Activated T-cell treated with anti-CD3 and anti-CD28 coated beads, Interleukin-2, amount 50 U/mL, for 72 hours (primary cell): ENCODE measurements at regions not wholly inside any gene's neighbourhood (a gene's known extent, or its start where the extent isn't known, plus 50 kb on each side); places are given as distances from the start of the nearest gene placed in this dataset.

Experiments used
- ATAC-seq, 2 donors: fragments of 150-1000 bp; cut with Tn5 transposase; replicated peaks in 1 of 2; 2 replicates each; pipeline ENCODE4 v1.10.0; 2021; ENCODE audit warnings: moderate library complexity in 2 of 2, mild to moderate bottlenecking in 1 of 2
- DNase-seq, 2 donors: peaks; one replicate each; pipeline ENCODE4 v3.0.0; 2021 to 2022; ENCODE audit warnings: mixed read lengths in 1 of 2
- H3K27ac Mint-ChIP-seq: one replicate; pipeline ENCODE4 v1.8.0; 2022; ENCODE audit warnings: mild to moderate bottlenecking, moderate library complexity, mixed read lengths
- H3K27me3 Mint-ChIP-seq: one replicate; pipeline ENCODE4 v1.8.0; 2022; ENCODE audit warnings: low read depth, mixed read lengths
- H3K36me3 Mint-ChIP-seq, 2 donors: one replicate each; pipeline ENCODE4 v1.8.0; 2022; ENCODE audit warnings: mixed read lengths in 2 of 2, mild to moderate bottlenecking in 1 of 2; ENCODE audit not compliant: insufficient read depth in 2 of 2
- H3K4me1 Mint-ChIP-seq: one replicate; pipeline ENCODE4 v1.8.0; 2022; ENCODE audit warnings: low read depth, mixed read lengths
- H3K4me3 Mint-ChIP-seq, 2 donors: one replicate each; pipeline ENCODE4 v1.8.0; 2022; ENCODE audit warnings: mild to moderate bottlenecking in 2 of 2, mixed read lengths in 2 of 2, moderate library complexity in 2 of 2
- H3K9me3 Mint-ChIP-seq, 2 donors: one replicate each; pipeline ENCODE4 v1.8.0; 2022; ENCODE audit warnings: mixed read lengths in 2 of 2

- Mint-ChIP-seq H3K4me3 (no peak overlapping the region), H3K4me1 (peaks cover 6% of the 10 kb centered on the region), H3K9me3 (no peaks in the 10 kb centered on the region), H3K27ac (no peak overlapping the region), H3K36me3 (no peaks in the 10 kb centered on the region), H3K27me3 (no peaks in the 10 kb centered on the region)
- DNase-seq (no peak), ATAC-seq (no peak)
These were observed 53.0 kb upstream of the RAB18 start for GRCh38 chr10:27451054-27451453.

- Mint-ChIP-seq H3K4me3 (no peak overlapping the region), H3K9me3 (no peaks in the 10 kb centered on the region), H3K4me1 (peaks cover 6% of the 10 kb centered on the region), H3K27ac (no peak overlapping the region), H3K36me3 (no peaks in the 10 kb centered on the region), H3K27me3 (no peaks in the 10 kb centered on the region)
- DNase-seq (no peak), ATAC-seq (no peak)
These were observed 53.9 kb upstream of the RAB18 start for GRCh38 chr10:27450225-27450624.

- no peak for DNase-seq
- ATAC-seq: no peak
- H3K4me3 Mint-ChIP-seq: no peak overlapping the region
- H3K4me1 Mint-ChIP-seq: peaks cover 6% of the 10 kb centered on the region
- no peaks in the 10 kb centered on the region for H3K27me3 Mint-ChIP-seq
- no peak overlapping the region for H3K27ac Mint-ChIP-seq
- H3K36me3 Mint-ChIP-seq: no peaks in the 10 kb centered on the region
- H3K9me3 Mint-ChIP-seq: no peaks in the 10 kb centered on the region
These were observed 54.5 kb upstream of the RAB18 start for GRCh38 chr10:27449571-27449970.

- no peaks in the 10 kb centered on the region for H3K27me3 Mint-ChIP-seq
- H3K27ac Mint-ChIP-seq: no peak overlapping the region
- H3K4me3 Mint-ChIP-seq: no peak overlapping the region
- H3K36me3 Mint-ChIP-seq: no peaks in the 10 kb centered on the region
- no peaks in the 10 kb centered on the region for H3K9me3 Mint-ChIP-seq
- H3K4me1 Mint-ChIP-seq: peaks cover 6% of the 10 kb centered on the region
- DNase-seq (no peak), ATAC-seq (no peak)
These were observed 55.2 kb upstream of the RAB18 start for GRCh38 chr10:27448921-27449320.

- no peak overlapping the region for H3K4me3 Mint-ChIP-seq
- no peak for DNase-seq
- no peaks in the 10 kb centered on the region for H3K36me3 Mint-ChIP-seq
- no peaks in the 10 kb centered on the region for H3K9me3 Mint-ChIP-seq
- peaks cover 6% of the 10 kb centered on the region for H3K4me1 Mint-ChIP-seq
- no peak overlapping the region for H3K27ac Mint-ChIP-seq
- no peak for ATAC-seq
- no peaks in the 10 kb centered on the region for H3K27me3 Mint-ChIP-seq
These were observed 56.6 kb upstream of the RAB18 start for GRCh38 chr10:27447540-27447939.

- Mint-ChIP-seq H3K27ac (peak overlapping the region; percentile 39), H3K36me3 (no peaks in the 10 kb centered on the region), H3K4me3 (peak overlapping the region in 1 of 2 donors; percentile 12), H3K4me1 (peaks cover 6% of the 10 kb centered on the region), H3K9me3 (no peaks in the 10 kb centered on the region), H3K27me3 (no peaks in the 10 kb centered on the region)
- peak in 1 of 2 donors; percentile 47 for ATAC-seq
- DNase-seq: no peak
These were observed 57.8 kb upstream of the RAB18 start for GRCh38 chr10:27446091-27446918.

GRCh38 chr10:27445070-27445469 lies 59.0 kb upstream of the RAB18 start:
- Mint-ChIP-seq H3K27ac (no peak overlapping the region), H3K4me1 (peaks cover 6% of the 10 kb centered on the region), H3K27me3 (no peaks in the 10 kb centered on the region), H3K36me3 (no peaks in the 10 kb centered on the region), H3K9me3 (no peaks in the 10 kb centered on the region), H3K4me3 (no peak overlapping the region)
- ATAC-seq (no peak), DNase-seq (no peak)

GRCh38 chr10:27440478-27440877 lies 63.6 kb upstream of the RAB18 start:
- ATAC-seq (no peak), DNase-seq (no peak)
- H3K4me3 Mint-ChIP-seq: no peak overlapping the region
- no peaks in the 10 kb centered on the region for H3K36me3 Mint-ChIP-seq
- H3K27me3 Mint-ChIP-seq: no peaks in the 10 kb centered on the region
- no peak overlapping the region for H3K27ac Mint-ChIP-seq
- H3K4me1 Mint-ChIP-seq: no peaks in the 10 kb centered on the region
- H3K9me3 Mint-ChIP-seq: no peaks in the 10 kb centered on the region

- no peak for DNase-seq
- Mint-ChIP-seq H3K9me3 (no peaks in the 10 kb centered on the region), H3K27ac (no peak overlapping the region), H3K4me1 (no peaks in the 10 kb centered on the region), H3K4me3 (no peak overlapping the region), H3K36me3 (no peaks in the 10 kb centered on the region), H3K27me3 (no peaks in the 10 kb centered on the region)
- ATAC-seq: no peak
These were observed 64.1 kb upstream of the RAB18 start for GRCh38 chr10:27440021-27440420.

GRCh38 chr10:27439101-27439500 lies 65.0 kb upstream of the RAB18 start:
- Mint-ChIP-seq H3K27ac (no peak overlapping the region), H3K4me3 (no peak overlapping the region), H3K4me1 (no peaks in the 10 kb centered on the region), H3K36me3 (no peaks in the 10 kb centered on the region), H3K27me3 (no peaks in the 10 kb centered on the region), H3K9me3 (no peaks in the 10 kb centered on the region)
- DNase-seq: no peak
- ATAC-seq: no peak

- DNase-seq: no peak
- Mint-ChIP-seq H3K4me3 (no peak overlapping the region), H3K36me3 (peaks cover 0 to 2% of the 10 kb centered on the region in 2 donors), H3K27me3 (no peaks in the 10 kb centered on the region), H3K9me3 (peaks cover 0 to 2% of the 10 kb centered on the region in 2 donors), H3K27ac (no peak overlapping the region), H3K4me1 (no peaks in the 10 kb centered on the region)
- no peak for ATAC-seq
These were observed 66.3 kb upstream of the RAB18 start for GRCh38 chr10:27437775-27438174.

GRCh38 chr10:27436710-27437109 lies 67.4 kb upstream of the RAB18 start:
- peaks cover 0 to 2% of the 10 kb centered on the region in 2 donors for H3K9me3 Mint-ChIP-seq
- H3K36me3 Mint-ChIP-seq: peaks cover 0 to 2% of the 10 kb centered on the region in 2 donors
- no peaks in the 10 kb centered on the region for H3K27me3 Mint-ChIP-seq
- no peak overlapping the region for H3K27ac Mint-ChIP-seq
- no peak overlapping the region for H3K4me3 Mint-ChIP-seq
- no peak for DNase-seq
- ATAC-seq: no peak
- H3K4me1 Mint-ChIP-seq: no peaks in the 10 kb centered on the region

- H3K4me1 Mint-ChIP-seq: no peaks in the 10 kb centered on the region
These were observed 70.1 kb upstream of the RAB18 start for GRCh38 chr10:27433976-27434375.

GRCh38 chr10:27426948-27427467 lies 77.1 kb upstream of the RAB18 start:
- Mint-ChIP-seq H3K27ac (no peak overlapping the region), H3K36me3 (no peaks in the 10 kb centered on the region), H3K9me3 (no peaks in the 10 kb centered on the region), H3K27me3 (no peaks in the 10 kb centered on the region), H3K4me3 (no peak overlapping the region), H3K4me1 (no peaks in the 10 kb centered on the region)
- no peak for ATAC-seq
- no peak for DNase-seq

More at GRCh38 chr10:27433976-27434375, 70.1 kb upstream of the RAB18 start:
- Mint-ChIP-seq H3K36me3 (peaks cover 0 to 2% of the 10 kb centered on the region in 2 donors), H3K4me3 (no peak overlapping the region), H3K9me3 (peaks cover 0 to 2% of the 10 kb centered on the region in 2 donors), H3K27ac (no peak overlapping the region), H3K27me3 (no peaks in the 10 kb centered on the region)
- DNase-seq (no peak), ATAC-seq (no peak)
